ENCODE measurements at regions not wholly inside any gene's neighbourhood (a gene's known extent, or its start where the extent isn't known, plus 50 kb on each side); places are given as distances from the start of the nearest gene placed in this dataset.
"Not testable (repeated sequence)": the region's sequence is repeated elsewhere in the genome, so short reads cannot be mapped to it uniquely, and the experiment has no call there.

- TF ChIP-seq POLR2A (IDR thresholded peaks at IDR 0.05), result not testable (repeated sequence)
- TF ChIP-seq, protein P1, sequence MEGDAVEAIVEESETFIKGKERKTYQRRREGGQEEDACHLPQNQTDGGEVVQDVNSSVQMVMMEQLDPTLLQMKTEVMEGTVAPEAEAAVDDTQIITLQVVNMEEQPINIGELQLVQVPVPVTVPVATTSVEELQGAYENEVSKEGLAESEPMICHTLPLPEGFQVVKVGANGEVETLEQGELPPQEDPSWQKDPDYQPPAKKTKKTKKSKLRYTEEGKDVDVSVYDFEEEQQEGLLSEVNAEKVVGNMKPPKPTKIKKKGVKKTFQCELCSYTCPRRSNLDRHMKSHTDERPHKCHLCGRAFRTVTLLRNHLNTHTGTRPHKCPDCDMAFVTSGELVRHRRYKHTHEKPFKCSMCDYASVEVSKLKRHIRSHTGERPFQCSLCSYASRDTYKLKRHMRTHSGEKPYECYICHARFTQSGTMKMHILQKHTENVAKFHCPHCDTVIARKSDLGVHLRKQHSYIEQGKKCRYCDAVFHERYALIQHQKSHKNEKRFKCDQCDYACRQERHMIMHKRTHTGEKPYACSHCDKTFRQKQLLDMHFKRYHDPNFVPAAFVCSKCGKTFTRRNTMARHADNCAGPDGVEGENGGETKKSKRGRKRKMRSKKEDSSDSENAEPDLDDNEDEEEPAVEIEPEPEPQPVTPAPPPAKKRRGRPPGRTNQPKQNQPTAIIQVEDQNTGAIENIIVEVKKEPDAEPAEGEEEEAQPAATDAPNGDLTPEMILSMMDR (IDR thresholded peaks at IDR 0.05), result not testable (repeated sequence)
These were observed 158.2 kb downstream of the RALA start for GRCh38 chr7:39781557-39781956.

Measured in vagina (tissue), 2 donors.